SKM-1 (cell line): ENCODE measurements at regions not wholly inside any gene's neighbourhood (a gene's known extent, or its start where the extent isn't known, plus 50 kb on each side); places are given as distances from the start of the nearest gene placed in this dataset.

Experiments used
- DNase-seq: peaks from one replicate; lab custom pipeline; 2025; ENCODE audit not compliant: unreplicated experiment; lab: John Stamatoyannopoulos, UW

DNA sequence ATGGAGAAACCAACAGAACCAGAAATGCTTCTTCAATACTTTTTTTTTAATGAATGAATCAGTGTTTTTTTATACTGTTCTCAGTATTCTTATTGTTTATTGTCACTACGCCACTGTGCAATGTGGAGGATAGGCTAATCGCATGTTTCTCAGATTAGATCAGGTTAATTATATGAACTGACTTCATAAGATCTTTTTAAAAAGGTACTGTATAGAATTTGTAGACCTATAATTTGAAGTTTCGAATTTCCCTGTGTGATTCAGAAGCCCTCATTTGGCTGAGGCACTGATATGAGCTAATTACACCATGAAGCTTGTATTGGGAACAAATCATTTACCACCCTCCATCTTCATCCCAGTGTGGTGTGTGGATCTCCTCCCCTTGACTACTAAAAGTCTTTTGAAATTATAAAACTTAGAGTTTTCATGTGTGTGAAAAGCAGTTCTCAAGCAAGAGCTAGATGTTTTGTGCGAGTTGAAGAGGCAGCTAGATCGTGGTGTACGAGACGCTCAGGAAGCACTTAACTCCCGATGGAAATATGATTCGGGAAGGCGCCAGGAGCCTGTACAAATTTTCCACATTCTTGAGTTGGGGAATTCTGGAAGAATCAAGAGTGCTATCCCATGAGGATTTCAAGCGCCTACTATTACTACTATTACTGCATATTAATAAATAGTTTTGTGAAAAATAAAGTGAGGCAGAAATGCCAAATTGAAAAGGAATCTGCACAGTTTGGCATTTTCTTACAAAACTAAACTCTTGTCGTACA is 52.1 kb upstream of the KCNE2 start:
- DNase-seq, result no peak

- no peak for DNase-seq
These were observed 50.7 kb upstream of the KCNE2 start for GRCh38 chr21:34313116-34313515.
